Kidney tubule cell (primary cell): ENCODE measurements at regions not wholly inside any gene's neighbourhood (a gene's known extent, or its start where the extent isn't known, plus 50 kb on each side); places are given as distances from the start of the nearest gene placed in this dataset.
"Not testable (repeated sequence)": the region's sequence is repeated elsewhere in the genome, so short reads cannot be mapped to it uniquely, and the experiment has no call there.

Experiments used
- DNase-seq: peaks from one replicate; pipeline ENCODE4 v3.0.0-alpha.2; 2018; ENCODE audit warnings: low spot score

GRCh38 chr21:6428498-6429092, 4092.8 kb upstream of the TPTE start:
- DNase-seq: not testable (repeated sequence)

GRCh38 chr21:6429924-6430323, 4091.5 kb upstream of the TPTE start:
- DNase-seq: not testable (repeated sequence)

GRCh38 chr21:6433149-6433548, 4088.2 kb upstream of the TPTE start:
- not testable (repeated sequence) for DNase-seq

- not testable (repeated sequence) for DNase-seq
Measured at GRCh38 chr21:6436205-6436604, 4085.2 kb upstream of the TPTE start.

GRCh38 chr21:6436971-6437833, 4084.2 kb upstream of the TPTE start:
- DNase-seq: not testable (repeated sequence)

- DNase-seq: not testable (repeated sequence)
Measured at GRCh38 chr21:6437834-6438187, 4083.6 kb upstream of the TPTE start.

- not testable (repeated sequence) for DNase-seq
Measured at GRCh38 chr21:6439058-6439457, 4082.3 kb upstream of the TPTE start.

GRCh38 chr21:6454648-6455340, 4066.6 kb upstream of the TPTE start:
- DNase-seq: not testable (repeated sequence)

GRCh38 chr21:6456011-6456661, 4065.2 kb upstream of the TPTE start:
- DNase-seq: not testable (repeated sequence)

- not testable (repeated sequence) for DNase-seq
Measured at GRCh38 chr21:6459761-6460160, 4061.6 kb upstream of the TPTE start.

- DNase-seq: not testable (repeated sequence)
Measured at GRCh38 chr21:6461358-6461757, 4060.0 kb upstream of the TPTE start.

GRCh38 chr21:6464419-6464818, 4057.0 kb upstream of the TPTE start:
- not testable (repeated sequence) for DNase-seq

GRCh38 chr21:6466081-6466698, 4055.2 kb upstream of the TPTE start:
- DNase-seq: not testable (repeated sequence)

GRCh38 chr21:6466707-6467106, 4054.7 kb upstream of the TPTE start:
- DNase-seq: not testable (repeated sequence)

GRCh38 chr21:6467189-6467774, 4054.1 kb upstream of the TPTE start:
- DNase-seq: not testable (repeated sequence)

GRCh38 chr21:6467907-6468306, 4053.5 kb upstream of the TPTE start:
- DNase-seq: not testable (repeated sequence)

- DNase-seq: not testable (repeated sequence)
Measured at GRCh38 chr21:6468331-6468860, 4053.0 kb upstream of the TPTE start.

- DNase-seq: not testable (repeated sequence)
Measured at GRCh38 chr21:6474250-6474968, 4047.0 kb upstream of the TPTE start.

- not testable (repeated sequence) for DNase-seq
Measured at GRCh38 chr21:6481116-6481515, 4040.3 kb upstream of the TPTE start.

- not testable (repeated sequence) for DNase-seq
Measured at GRCh38 chr21:6482616-6483015, 4038.8 kb upstream of the TPTE start.
